ENCODE measurements at regions not wholly inside any gene's neighbourhood (a gene's known extent, or its start where the extent isn't known, plus 50 kb on each side); places are given as distances from the start of the nearest gene placed in this dataset.

GRCh38 chr6:24016286-24016685 is 109.7 kb upstream of the NRSN1 start:
- no peaks in the 10 kb centered on the region for H3K4me1 Mint-ChIP-seq (ENCODE audit: insufficient read depth, unreplicated experiment)
- H3K27ac Mint-ChIP-seq (ENCODE audit: low read depth, unreplicated experiment) = no peak overlapping the region
- POLR2A ChIA-PET = no interaction called here
- DNase-seq (ENCODE audit: unreplicated experiment) = no peak
- no peaks in the 10 kb centered on the region for H3K36me3 Mint-ChIP-seq (ENCODE audit: insufficient read depth, unreplicated experiment)
- CTCF ChIA-PET = no interaction called here
- H3K9me3 Mint-ChIP-seq (ENCODE audit: unreplicated experiment) = no peaks in the 10 kb centered on the region
- no TSS peak for BruUV-seq (replicated peaks)
- intact Hi-C loops (cut with micrococcal nuclease) = no loop called here
- H3K27me3 Mint-ChIP-seq (ENCODE audit: insufficient read depth, unreplicated experiment) = no peaks in the 10 kb centered on the region
- TF ChIP-seq CTCF (IDR thresholded peaks at IDR 0.05; ENCODE audit: unreplicated experiment) = no peak
- no peak overlapping the region for H3K4me3 Mint-ChIP-seq (ENCODE audit: unreplicated experiment)

GRCh38 chr6:24016857-24017256 is 109.2 kb upstream of the NRSN1 start:
- Mint-ChIP-seq H3K36me3 (ENCODE audit: insufficient read depth, unreplicated experiment) (no peaks in the 10 kb centered on the region), H3K4me3 (ENCODE audit: unreplicated experiment) (no peak overlapping the region), H3K4me1 (ENCODE audit: insufficient read depth, unreplicated experiment) (no peaks in the 10 kb centered on the region), H3K9me3 (ENCODE audit: unreplicated experiment) (no peaks in the 10 kb centered on the region), H3K27ac (ENCODE audit: low read depth, unreplicated experiment) (no peak overlapping the region), H3K27me3 (ENCODE audit: insufficient read depth, unreplicated experiment) (no peaks in the 10 kb centered on the region)
- intact Hi-C loops (cut with micrococcal nuclease) = no loop called here
- DNase-seq (ENCODE audit: unreplicated experiment) = no peak
- no peak for TF ChIP-seq CTCF (IDR thresholded peaks at IDR 0.05; ENCODE audit: unreplicated experiment)
- BruUV-seq (replicated peaks) = no TSS peak
- CTCF ChIA-PET = no interaction called here
- POLR2A ChIA-PET = no interaction called here

GRCh38 chr6:24019393-24019792 is 106.6 kb upstream of the NRSN1 start:
- no peak for TF ChIP-seq CTCF (IDR thresholded peaks at IDR 0.05; ENCODE audit: unreplicated experiment)
- Mint-ChIP-seq H3K36me3 (ENCODE audit: insufficient read depth, unreplicated experiment) (no peaks in the 10 kb centered on the region), H3K9me3 (ENCODE audit: unreplicated experiment) (no peaks in the 10 kb centered on the region), H3K4me1 (ENCODE audit: insufficient read depth, unreplicated experiment) (no peaks in the 10 kb centered on the region), H3K27ac (ENCODE audit: low read depth, unreplicated experiment) (no peak overlapping the region), H3K27me3 (ENCODE audit: insufficient read depth, unreplicated experiment) (no peaks in the 10 kb centered on the region), H3K4me3 (ENCODE audit: unreplicated experiment) (no peak overlapping the region)
- CTCF ChIA-PET = no interaction called here
- DNase-seq (ENCODE audit: unreplicated experiment) = no peak
- POLR2A ChIA-PET = no interaction called here
- BruUV-seq (replicated peaks) = no TSS peak
- intact Hi-C loops (cut with micrococcal nuclease) = no loop called here

GRCh38 chr6:24019830-24020229 is 106.2 kb upstream of the NRSN1 start:
- Mint-ChIP-seq H3K36me3 (ENCODE audit: insufficient read depth, unreplicated experiment) (no peaks in the 10 kb centered on the region), H3K27me3 (ENCODE audit: insufficient read depth, unreplicated experiment) (no peaks in the 10 kb centered on the region), H3K4me1 (ENCODE audit: insufficient read depth, unreplicated experiment) (no peaks in the 10 kb centered on the region), H3K27ac (ENCODE audit: low read depth, unreplicated experiment) (no peak overlapping the region), H3K9me3 (ENCODE audit: unreplicated experiment) (no peaks in the 10 kb centered on the region), H3K4me3 (ENCODE audit: unreplicated experiment) (no peak overlapping the region)
- CTCF ChIA-PET = no interaction called here
- POLR2A ChIA-PET = no interaction called here
- DNase-seq (ENCODE audit: unreplicated experiment) = no peak
- no peak for TF ChIP-seq CTCF (IDR thresholded peaks at IDR 0.05; ENCODE audit: unreplicated experiment)
- no TSS peak for BruUV-seq (replicated peaks)
- intact Hi-C loops (cut with micrococcal nuclease) = no loop called here
